Trophoblast cell (in vitro differentiated cells and primary cell): ENCODE measurements at regions not wholly inside any gene's neighbourhood (a gene's known extent, or its start where the extent isn't known, plus 50 kb on each side); places are given as distances from the start of the nearest gene placed in this dataset.

Experiments
- DNase-seq, 2 donors: peaks; one replicate each; pipeline ENCODE4 v3.0.0-alpha.2; 2016
- H2AFZ ChIP-seq: 2 replicates; pipeline ENCODE4 v1.6.1; 2013; ENCODE audit warnings: low read length, moderate library complexity, mild to moderate bottlenecking; ENCODE audit not compliant: insufficient read depth, poor library complexity
- H2AK5ac ChIP-seq: 2 replicates; pipeline ENCODE4 v1.6.1; 2013; ENCODE audit warnings: mild to moderate bottlenecking, low read length
- H2BK120ac ChIP-seq: 2 replicates; pipeline ENCODE4 v1.6.1; 2013; ENCODE audit warnings: low read length, mild to moderate bottlenecking, moderate library complexity; ENCODE audit not compliant: insufficient read depth, poor library complexity
- H2BK12ac ChIP-seq: 2 replicates; pipeline ENCODE4 v1.6.1; 2013; ENCODE audit warnings: mild to moderate bottlenecking, low read length, moderate library complexity
- H2BK5ac ChIP-seq: 2 replicates; pipeline ENCODE4 v1.6.1; 2013; ENCODE audit warnings: low read length, low read depth, moderate library complexity, mild to moderate bottlenecking; ENCODE audit not compliant: poor library complexity
- H3K14ac ChIP-seq: 2 replicates; pipeline ENCODE4 v1.6.1; 2013; ENCODE audit warnings: mild to moderate bottlenecking, low read length
- H3K18ac ChIP-seq: 2 replicates; pipeline ENCODE4 v1.6.1; 2013; ENCODE audit warnings: mild to moderate bottlenecking, low read length
- H3K23ac ChIP-seq: 2 replicates; pipeline ENCODE4 v1.6.1; 2013; ENCODE audit warnings: low read length
- H3K27ac ChIP-seq: 2 replicates; pipeline ENCODE4 v1.5.1; 2013; ENCODE audit warnings: low read depth, mild to moderate bottlenecking, inconsistent platforms, low read length, moderate library complexity
- H3K27me3 ChIP-seq: 2 replicates; pipeline ENCODE4 v1.6.1; 2013; ENCODE audit warnings: inconsistent platforms, mild to moderate bottlenecking, low read length, moderate library complexity; ENCODE audit not compliant: insufficient read depth
- H3K36me3 ChIP-seq, 2 experiments: 1 replicate in 1 of 2; 2 replicates in 1 of 2; pipeline ENCODE4 v1.6.1; 2013; ENCODE audit warnings: low read length in 2 of 2, mild to moderate bottlenecking in 2 of 2, moderate library complexity in 1 of 2; ENCODE audit not compliant: insufficient read depth in 2 of 2, control insufficient read depth in 1 of 2
- H3K4ac ChIP-seq: 2 replicates; pipeline ENCODE4 v1.6.1; 2013; ENCODE audit warnings: low read depth, mild to moderate bottlenecking, low read length, moderate library complexity
- H3K4me1 ChIP-seq, 2 experiments: 1 replicate in 1 of 2; 2 replicates in 1 of 2; pipeline ENCODE4 v1.6.1; 2013; ENCODE audit warnings: low read length in 2 of 2, mild to moderate bottlenecking in 2 of 2, moderate library complexity in 1 of 2; ENCODE audit not compliant: insufficient read depth in 2 of 2, control insufficient read depth in 1 of 2
- H3K4me2 ChIP-seq: 2 replicates; pipeline ENCODE4 v1.6.1; 2013; ENCODE audit warnings: inconsistent platforms, mild to moderate bottlenecking, low read length, moderate library complexity
- H3K4me3 ChIP-seq: 2 replicates; pipeline ENCODE4 v1.5.1; 2013; ENCODE audit warnings: mild to moderate bottlenecking, low read depth, low read length, inconsistent platforms
- H3K79me1 ChIP-seq: one replicate; pipeline ENCODE4 v1.6.1; 2013; ENCODE audit warnings: low read length
- H3K79me2 ChIP-seq: 2 replicates; pipeline ENCODE4 v1.6.1; 2013; ENCODE audit warnings: low read length, mild to moderate bottlenecking; ENCODE audit not compliant: control insufficient read depth, insufficient read depth, poor library complexity
- H3K9ac ChIP-seq: 2 replicates; pipeline ENCODE4 v1.6.1; 2013; ENCODE audit warnings: mild to moderate bottlenecking, low read length
- H3K9me3 ChIP-seq: 2 replicates; pipeline ENCODE4 v1.6.1; 2013; ENCODE audit warnings: low read depth, mild to moderate bottlenecking, control low read depth, inconsistent platforms, low read length; ENCODE audit not compliant: insufficient read depth
- H4K12ac ChIP-seq: 2 replicates; pipeline ENCODE4 v1.6.1; 2013; ENCODE audit warnings: low read depth, mild to moderate bottlenecking, low read length, moderate library complexity
- H4K8ac ChIP-seq: 2 replicates; pipeline ENCODE4 v1.6.1; 2013; ENCODE audit warnings: low read depth, mild to moderate bottlenecking, low read length, moderate library complexity
- H4K91ac ChIP-seq: one replicate; pipeline ENCODE4 v1.6.1; 2013; ENCODE audit warnings: low read depth, mild to moderate bottlenecking, low read length, moderate library complexity
- WGBS: extraction: QIAGEN DNeasy Blood & Tissue Kit; methylation state at CpG from one replicate; pipeline ENCODE4 v1.1.7; 2013; ENCODE audit warnings: missing lambda C conversion rate; ENCODE audit not compliant: insufficient read length, insufficient coverage; ENCODE audit errors: extremely low coverage; 5-methylcytosine and 5-hydroxymethylcytosine counted together

DNA sequence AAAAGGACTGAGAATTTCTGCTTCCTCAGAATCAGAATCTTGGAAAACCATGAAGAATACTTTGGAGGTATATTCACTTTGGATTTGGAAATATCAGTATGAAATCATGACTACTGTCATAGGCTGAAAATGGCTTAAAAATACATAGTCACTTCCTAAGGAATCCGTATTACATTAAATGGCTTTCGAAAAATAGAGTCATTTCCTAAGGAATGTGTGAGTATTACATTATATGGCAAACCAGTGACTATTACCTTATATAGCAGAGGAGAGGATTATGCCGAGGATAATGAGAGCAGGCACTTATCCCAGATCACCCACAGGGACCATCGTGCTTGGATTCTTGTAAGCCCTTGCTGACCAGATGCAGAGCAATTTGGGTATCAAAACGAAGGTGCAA lies 1471.8 kb downstream of the EFNB2 start:
- H4K91ac ChIP-seq: no peak overlapping the region
- DNase-seq: no peak
- no peaks in the 10 kb centered on the region for H3K79me2 ChIP-seq
- H2AFZ ChIP-seq: no peak overlapping the region
- H3K14ac ChIP-seq: no peak overlapping the region
- no peak overlapping the region for H3K23ac ChIP-seq
- H4K8ac ChIP-seq: no peak overlapping the region
- no peak overlapping the region for H2AK5ac ChIP-seq
- peaks cover 0 to 1% of the 10 kb centered on the region in 2 experiments for H3K36me3 ChIP-seq
- no peaks in the 10 kb centered on the region for H3K27me3 ChIP-seq
- no peak overlapping the region for H2BK12ac ChIP-seq
- no peak overlapping the region for H2BK5ac ChIP-seq
- H3K79me1 ChIP-seq: no peaks in the 10 kb centered on the region
- H3K4me3 ChIP-seq: no peak overlapping the region
- no peak overlapping the region for H2BK120ac ChIP-seq
- no peak overlapping the region for H3K18ac ChIP-seq
- H3K4me1 ChIP-seq: no peaks in the 10 kb centered on the region
- H3K9me3 ChIP-seq: no peaks in the 10 kb centered on the region
- H3K4me2 ChIP-seq: no peak overlapping the region
- no peak overlapping the region for H3K9ac ChIP-seq
- no peak overlapping the region for H3K27ac ChIP-seq
- H4K12ac ChIP-seq: no peak overlapping the region
- no CpG with 5 or more reads among the region's 5 CpGs for WGBS
- no peak overlapping the region for H3K4ac ChIP-seq

DNA sequence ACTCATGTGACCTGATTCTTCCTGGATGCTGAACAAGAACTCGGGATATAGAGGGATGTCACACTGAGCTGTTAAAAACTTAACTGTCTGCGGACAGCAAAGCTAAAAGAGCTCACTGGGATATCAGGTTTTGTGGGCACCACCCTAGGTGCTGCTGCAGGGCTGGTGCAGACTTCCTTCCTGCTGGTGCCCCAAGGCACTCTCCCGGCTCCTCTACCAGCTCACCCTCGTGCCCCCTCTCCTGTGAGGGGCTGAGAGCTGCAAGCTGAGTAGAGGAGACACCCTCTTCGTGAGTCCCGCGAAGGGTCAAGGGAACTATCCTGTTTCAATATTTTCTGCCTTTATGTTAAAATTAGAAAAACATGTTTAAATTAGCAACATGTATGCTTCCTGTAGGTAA lies 1475.7 kb downstream of the EFNB2 start:
- Histone ChIP-seq H3K23ac (no peak overlapping the region), H3K4ac (no peak overlapping the region), H3K36me3 (peaks cover 0 to 1% of the 10 kb centered on the region in 2 experiments), H3K9ac (no peak overlapping the region), H2AFZ (no peak overlapping the region), H3K18ac (no peak overlapping the region), H3K79me1 (no peaks in the 10 kb centered on the region), H4K91ac (no peak overlapping the region), H3K4me1 (no peaks in the 10 kb centered on the region), H3K27ac (no peak overlapping the region), H3K4me2 (no peak overlapping the region), H3K4me3 (no peak overlapping the region), H3K27me3 (no peaks in the 10 kb centered on the region), H3K9me3 (no peaks in the 10 kb centered on the region), H3K14ac (no peak overlapping the region), H2BK120ac (no peak overlapping the region), H2BK5ac (no peak overlapping the region), H2AK5ac (no peak overlapping the region), H4K8ac (no peak overlapping the region), H2BK12ac (no peak overlapping the region), H4K12ac (no peak overlapping the region), H3K79me2 (no peaks in the 10 kb centered on the region)
- WGBS: no CpG with 5 or more reads among the region's 7 CpGs
- DNase-seq: no peak

DNA sequence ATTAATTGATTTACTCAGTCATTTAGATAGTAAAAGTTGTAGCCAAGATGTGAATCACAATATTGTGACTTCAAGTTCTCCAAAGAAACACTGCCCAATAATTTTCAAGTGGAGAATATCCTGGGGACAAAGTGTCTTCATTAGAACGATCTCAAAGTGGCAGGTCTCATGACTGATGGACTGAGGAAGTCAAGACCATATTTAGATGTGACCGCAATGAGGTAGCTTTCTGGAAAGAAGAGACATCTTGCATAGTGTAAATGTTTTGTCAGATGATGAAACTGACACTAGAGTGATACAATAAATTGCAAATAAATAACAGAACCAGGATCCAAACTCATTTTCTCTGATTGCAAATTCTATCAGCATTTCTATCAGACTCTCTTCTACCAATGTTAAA lies 1476.9 kb downstream of the EFNB2 start:
- no CpG with 5 or more reads among the region's 2 CpGs for WGBS
- no peak overlapping the region for H3K4ac ChIP-seq
- H3K27me3 ChIP-seq: no peaks in the 10 kb centered on the region
- no peak overlapping the region for H3K14ac ChIP-seq
- no peak overlapping the region for H2BK120ac ChIP-seq
- no peak overlapping the region for H4K91ac ChIP-seq
- no peaks in the 10 kb centered on the region for H3K36me3 ChIP-seq
- H3K9ac ChIP-seq: no peak overlapping the region
- no peak overlapping the region for H2AFZ ChIP-seq
- no peak overlapping the region for H3K27ac ChIP-seq
- H2BK12ac ChIP-seq: no peak overlapping the region
- no peak overlapping the region for H4K8ac ChIP-seq
- H3K9me3 ChIP-seq: no peaks in the 10 kb centered on the region
- no peaks in the 10 kb centered on the region for H3K4me1 ChIP-seq
- H3K79me2 ChIP-seq: no peaks in the 10 kb centered on the region
- no peak overlapping the region for H2AK5ac ChIP-seq
- H4K12ac ChIP-seq: no peak overlapping the region
- H3K18ac ChIP-seq: no peak overlapping the region
- H3K23ac ChIP-seq: no peak overlapping the region
- no peak for DNase-seq
- H3K4me2 ChIP-seq: no peak overlapping the region
- H3K79me1 ChIP-seq: no peaks in the 10 kb centered on the region
- no peak overlapping the region for H3K4me3 ChIP-seq
- H2BK5ac ChIP-seq: no peak overlapping the region

DNA sequence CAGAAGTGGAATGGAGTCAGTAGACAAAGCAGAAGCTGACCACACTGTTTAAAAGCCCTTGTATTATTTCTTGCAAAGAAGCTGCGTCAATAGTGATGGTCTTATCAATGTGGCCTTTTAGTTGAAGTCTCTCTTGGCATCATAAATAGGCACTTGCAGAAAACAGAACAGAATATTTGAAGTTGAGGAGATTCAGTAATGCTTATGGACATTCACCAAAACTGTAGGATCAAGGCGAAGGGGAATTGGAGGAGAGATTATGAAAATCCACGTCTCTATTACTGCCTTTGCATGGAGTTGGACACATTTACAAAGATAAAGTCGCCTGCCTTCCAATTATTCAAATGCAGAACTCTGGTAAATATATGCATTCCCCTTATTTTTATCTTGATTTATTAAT lies 1482.8 kb downstream of the EFNB2 start:
- no CpG with 5 or more reads among the region's 4 CpGs for WGBS
- H3K36me3 ChIP-seq: no peaks in the 10 kb centered on the region

More for the DNA sequence above, 1482.8 kb downstream of the EFNB2 start:
- Histone ChIP-seq H3K4me1 (no peaks in the 10 kb centered on the region), H4K8ac (no peak overlapping the region), H3K4ac (no peak overlapping the region), H3K4me3 (no peak overlapping the region), H2AFZ (no peak overlapping the region), H3K79me1 (no peaks in the 10 kb centered on the region), H3K27ac (no peak overlapping the region), H3K9me3 (no peaks in the 10 kb centered on the region), H2BK5ac (no peak overlapping the region), H3K14ac (no peak overlapping the region), H3K4me2 (no peak overlapping the region), H3K23ac (no peak overlapping the region), H4K12ac (no peak overlapping the region), H4K91ac (no peak overlapping the region), H2AK5ac (no peak overlapping the region), H3K27me3 (no peaks in the 10 kb centered on the region), H3K9ac (no peak overlapping the region), H3K79me2 (no peaks in the 10 kb centered on the region), H3K18ac (no peak overlapping the region), H2BK120ac (no peak overlapping the region), H2BK12ac (no peak overlapping the region)
- DNase-seq: no peak
